Kidney (tissue), 13 donors: ENCODE measurements at regions not wholly inside any gene's neighbourhood (a gene's known extent, or its start where the extent isn't known, plus 50 kb on each side); places are given as distances from the start of the nearest gene placed in this dataset.

Experiments used
- DNase-seq, 5 donors: peaks; one replicate each; pipeline ENCODE4 v3.0.0-alpha.2; 2013 to 2020
- FAIRE-seq: peaks from 2 replicates; lab custom pipeline; 2012; peaks lifted over from hg19 to GRCh38; lab: Jason Lieb, UNC
- H3K27ac ChIP-seq, 2 donors: one replicate each; pipeline ENCODE4 v1.7.0; 2013; ENCODE audit warnings: low read depth in 2 of 2, low read length in 2 of 2, inconsistent platforms in 1 of 2
- H3K27me3 ChIP-seq: one replicate; pipeline ENCODE4 v1.7.1; 2013; ENCODE audit warnings: low read length, inconsistent platforms; ENCODE audit not compliant: control insufficient read depth, insufficient read depth
- H3K36me3 ChIP-seq, 3 donors: one replicate each; pipeline versions ENCODE4 v1.7.0 to v1.7.1; 2013; ENCODE audit warnings: low read length in 3 of 3, control low read depth in 1 of 3, inconsistent platforms in 1 of 3; ENCODE audit not compliant: insufficient read depth in 3 of 3, control insufficient read depth in 2 of 3
- H3K4me1 ChIP-seq, 3 donors: one replicate each; pipeline versions ENCODE4 v1.7.0 to v1.7.1; 2013; ENCODE audit warnings: low read length in 3 of 3, inconsistent platforms in 1 of 3, low read depth in 1 of 3; ENCODE audit not compliant: control insufficient read depth in 2 of 3, insufficient read depth in 2 of 3
- H3K4me3 ChIP-seq, 3 donors: one replicate each; pipeline versions ENCODE4 v1.7.0 to v1.8.1; 2013; ENCODE audit warnings: low read length in 3 of 3, control low read depth in 1 of 3, inconsistent platforms in 1 of 3
- H3K9ac ChIP-seq, 3 donors: one replicate each; pipeline versions ENCODE4 v1.7.0 to v1.7.1; 2013; ENCODE audit warnings: low read length in 3 of 3, control low read depth in 1 of 3, inconsistent platforms in 1 of 3
- H3K9me3 ChIP-seq, 3 donors: one replicate each; pipeline versions ENCODE4 v1.7.0 to v1.7.1; 2013; ENCODE audit warnings: low read length in 3 of 3, control low read depth in 1 of 3, inconsistent platforms in 1 of 3; ENCODE audit not compliant: control insufficient read depth in 2 of 3, insufficient read depth in 1 of 3
- intact Hi-C: fragments of 100-400 bp; cut with DNase I; formaldehyde crosslinking; loops from one replicate; pipeline ENCODE4 v1.11.1; 2022
- TF ChIP-seq, protein P1 (sequence below): IDR thresholded peaks from 3 replicates; pipeline ENCODE4 v1.5.1; 2012; ENCODE audit warnings: mild to moderate bottlenecking, moderate library complexity, borderline replicate concordance; ENCODE audit not compliant: insufficient read depth; ENCODE audit errors: extremely low read depth
- donor health status: control.
- donor health status: control.
- donor health status: control.
- donor health status: control.
- donor health status: control.
- donor health status: DM: yes; HTN: yes; CAD: no.
- donor health status: Normal renal cell carcinoma (clear cell type).

DNA sequence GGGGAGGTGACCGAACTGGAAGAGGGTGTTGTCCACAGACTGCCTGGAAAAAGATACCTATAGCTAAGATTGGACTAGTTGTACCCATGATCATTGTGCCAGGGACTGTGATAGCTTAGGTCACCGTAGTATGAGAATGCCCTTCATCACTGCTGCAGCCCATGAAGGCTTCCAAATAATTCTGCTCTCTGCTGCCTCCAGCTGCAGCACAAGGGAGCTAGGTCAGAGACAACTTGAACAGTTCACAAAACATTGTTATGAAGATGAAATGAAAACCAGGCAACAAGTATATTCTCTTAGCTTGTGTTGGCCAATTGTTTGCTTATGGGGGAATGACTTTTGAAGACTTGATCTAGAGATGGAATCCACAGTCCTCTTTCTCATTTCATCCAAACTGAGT lies 246.7 kb downstream of the MRPL39 start:
- FAIRE-seq = no peak
- Histone ChIP-seq H3K27ac (no peak overlapping the region), H3K36me3 (no peaks in the 10 kb centered on the region), H3K4me1 (no peaks in the 10 kb centered on the region), H3K4me3 (no peak overlapping the region), H3K9me3 (no peaks in the 10 kb centered on the region), H3K27me3 (no peaks in the 10 kb centered on the region), H3K9ac (no peak overlapping the region)
- DNase-seq = no peak
- TF ChIP-seq, protein P1, sequence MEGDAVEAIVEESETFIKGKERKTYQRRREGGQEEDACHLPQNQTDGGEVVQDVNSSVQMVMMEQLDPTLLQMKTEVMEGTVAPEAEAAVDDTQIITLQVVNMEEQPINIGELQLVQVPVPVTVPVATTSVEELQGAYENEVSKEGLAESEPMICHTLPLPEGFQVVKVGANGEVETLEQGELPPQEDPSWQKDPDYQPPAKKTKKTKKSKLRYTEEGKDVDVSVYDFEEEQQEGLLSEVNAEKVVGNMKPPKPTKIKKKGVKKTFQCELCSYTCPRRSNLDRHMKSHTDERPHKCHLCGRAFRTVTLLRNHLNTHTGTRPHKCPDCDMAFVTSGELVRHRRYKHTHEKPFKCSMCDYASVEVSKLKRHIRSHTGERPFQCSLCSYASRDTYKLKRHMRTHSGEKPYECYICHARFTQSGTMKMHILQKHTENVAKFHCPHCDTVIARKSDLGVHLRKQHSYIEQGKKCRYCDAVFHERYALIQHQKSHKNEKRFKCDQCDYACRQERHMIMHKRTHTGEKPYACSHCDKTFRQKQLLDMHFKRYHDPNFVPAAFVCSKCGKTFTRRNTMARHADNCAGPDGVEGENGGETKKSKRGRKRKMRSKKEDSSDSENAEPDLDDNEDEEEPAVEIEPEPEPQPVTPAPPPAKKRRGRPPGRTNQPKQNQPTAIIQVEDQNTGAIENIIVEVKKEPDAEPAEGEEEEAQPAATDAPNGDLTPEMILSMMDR = no peak
- intact Hi-C loops = no loop called here

DNA sequence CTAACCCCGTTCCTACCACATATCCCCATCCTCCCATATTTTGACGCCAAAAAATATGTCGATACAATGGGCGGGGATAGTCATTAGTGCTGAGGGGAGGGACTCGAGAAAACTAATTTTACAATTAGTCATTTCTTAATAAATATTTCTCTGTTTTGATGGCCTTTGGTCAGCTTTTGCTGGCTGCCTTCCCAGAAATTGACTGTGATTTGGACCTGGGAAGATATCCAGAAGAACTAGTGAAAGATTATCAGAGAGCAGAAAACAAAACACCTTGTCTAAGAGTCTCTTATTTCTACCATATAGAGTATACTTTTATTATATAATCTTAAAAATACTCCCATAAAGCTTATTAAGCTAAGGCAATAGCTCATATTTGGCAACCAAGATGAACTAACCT lies 247.6 kb downstream of the MRPL39 start:
- TF ChIP-seq, protein P1 = no peak

DNA sequence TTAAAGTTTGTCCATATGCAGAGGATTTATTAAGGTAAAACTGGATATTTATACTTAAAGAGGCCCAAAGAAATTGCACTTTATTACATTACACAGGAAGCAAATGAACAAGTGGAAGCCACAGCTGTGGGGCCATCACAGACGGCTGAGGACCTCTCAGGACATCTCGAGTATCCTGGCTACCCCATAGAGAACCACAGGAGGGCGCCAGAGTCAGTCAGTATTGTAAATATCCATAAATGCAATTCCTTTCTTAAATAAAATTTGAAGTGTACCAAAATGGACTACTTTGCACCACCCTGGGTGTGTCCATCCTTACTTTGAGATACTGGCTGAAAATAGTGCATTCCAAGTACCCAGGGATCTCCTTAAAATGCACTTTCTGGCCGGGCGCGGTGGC lies 257.2 kb downstream of the MRPL39 start:
- Histone ChIP-seq H3K27me3 (no peaks in the 10 kb centered on the region), H3K4me3 (no peak overlapping the region), H3K9me3 (peaks cover 0 to 2% (median 0%) of the 10 kb centered on the region in 3 donors), H3K4me1 (no peaks in the 10 kb centered on the region), H3K27ac (no peak overlapping the region), H3K36me3 (no peaks in the 10 kb centered on the region), H3K9ac (no peak overlapping the region)
- FAIRE-seq = no peak
- TF ChIP-seq, protein P1 = peak; percentile 17
- peak in 1 of 5 donors; percentile 22 for DNase-seq
- intact Hi-C loops = no loop called here

More for the DNA sequence above, 247.6 kb downstream of the MRPL39 start:
- Histone ChIP-seq H3K27ac (no peak overlapping the region), H3K4me1 (no peaks in the 10 kb centered on the region), H3K36me3 (no peaks in the 10 kb centered on the region), H3K9me3 (no peaks in the 10 kb centered on the region), H3K9ac (no peak overlapping the region), H3K4me3 (no peak overlapping the region), H3K27me3 (no peaks in the 10 kb centered on the region)
- FAIRE-seq (no peak), DNase-seq (no peak)
- intact Hi-C loops = no loop called here
